Lower lobe of right lung (tissue), 2 donors: ENCODE measurements at regions not wholly inside any gene's neighbourhood (a gene's known extent, or its start where the extent isn't known, plus 50 kb on each side); places are given as distances from the start of the nearest gene placed in this dataset.
"Not testable (repeated sequence)": the region's sequence is repeated elsewhere in the genome, so short reads cannot be mapped to it uniquely, and the experiment has no call there.

Experiments used
- ATAC-seq, 2 donors: fragments of 200-7000 bp; cut with Tn5 transposase; one replicate each; pipeline ENCODE4 v1.9.1; 2020 to 2022; ENCODE audit warnings: mild to moderate bottlenecking in 2 of 2, moderate library complexity in 2 of 2
- DNase-seq: peaks from one replicate; pipeline ENCODE4 v3.0.0-alpha.2; 2020
- H3K27ac ChIP-seq: fragments of 200-600 bp; one replicate; pipeline ENCODE4 v1.8.0; 2022
- H3K27me3 ChIP-seq: fragments of 200-600 bp; one replicate; pipeline ENCODE4 v1.8.0; 2022; ENCODE audit warnings: low read depth
- H3K36me3 ChIP-seq: fragments of 200-600 bp; one replicate; pipeline ENCODE4 v1.8.0; 2022; ENCODE audit warnings: mild to moderate bottlenecking
- H3K4me1 ChIP-seq: fragments of 200-600 bp; one replicate; pipeline ENCODE4 v1.8.0; 2022
- H3K4me3 ChIP-seq: fragments of 200-600 bp; one replicate; pipeline ENCODE4 v1.8.0; 2022; ENCODE audit warnings: mild to moderate bottlenecking
- H3K9me3 ChIP-seq: fragments of 200-600 bp; one replicate; pipeline ENCODE4 v1.8.0; 2022
- CTCF ChIP-seq: fragments of 200-600 bp; IDR thresholded peaks from one replicate; pipeline ENCODE4 v1.8.0; 2022; ENCODE audit warnings: antibody characterized with exemption, mild to moderate bottlenecking
- intact Hi-C: fragments of 100-400 bp; cut with DNase I; formaldehyde crosslinking; loops from one replicate; pipeline ENCODE4 v1.11.0; 2022
- donor health status: DM: no; HTN: yes; CAD: no; lungs with severe emphysema.

- H3K27ac ChIP-seq, result not testable (repeated sequence)
- ATAC-seq, result peak; percentile 89 to 91
Observed at GRCh38 chr15:28789401-28790114, 58.9 kb downstream of the GOLGA6L7 start.

GRCh38 chr15:28788649-28789400 is 59.6 kb downstream of the GOLGA6L7 start:
- ATAC-seq, result peak; percentile 57 to 62
- peak overlapping the region; percentile 25 for H3K4me3 ChIP-seq

More at GRCh38 chr15:28789401-28790114, 58.9 kb downstream of the GOLGA6L7 start:
- H3K27me3 ChIP-seq, DNase-seq, H3K4me1 ChIP-seq, intact Hi-C loops, H3K4me3 ChIP-seq, H3K9me3 ChIP-seq, H3K36me3 ChIP-seq: not testable (repeated sequence)

GRCh38 chr15:28788176-28788575 is 60.3 kb downstream of the GOLGA6L7 start:
- DNase-seq, H3K9me3 ChIP-seq, H3K27ac ChIP-seq, H3K36me3 ChIP-seq, H3K4me3 ChIP-seq, H3K4me1 ChIP-seq, ATAC-seq, intact Hi-C loops, H3K27me3 ChIP-seq: not testable (repeated sequence)

More at GRCh38 chr15:28788649-28789400, 59.6 kb downstream of the GOLGA6L7 start:
- H3K4me1 ChIP-seq, H3K27me3 ChIP-seq, intact Hi-C loops, H3K9me3 ChIP-seq, H3K27ac ChIP-seq, DNase-seq, H3K36me3 ChIP-seq: not testable (repeated sequence)

GRCh38 chr15:28786521-28786920 is 61.9 kb downstream of the GOLGA6L7 start:
- no peak overlapping the region for H3K4me3 ChIP-seq
- H3K27ac ChIP-seq, result no peak overlapping the region
- H3K36me3 ChIP-seq, result no peaks in the 10 kb centered on the region
- H3K27me3 ChIP-seq, result peaks cover 6% of the 10 kb centered on the region
- intact Hi-C loops, result no loop called here
- no peaks in the 10 kb centered on the region for H3K4me1 ChIP-seq
- DNase-seq, result no peak
- no peaks in the 10 kb centered on the region for H3K9me3 ChIP-seq
- ATAC-seq, result no peak
- TF ChIP-seq CTCF, result no peak

GRCh38 chr15:28784347-28785163 is 63.9 kb downstream of the GOLGA6L7 start:
- ATAC-seq, H3K4me3 ChIP-seq, H3K27me3 ChIP-seq, intact Hi-C loops, H3K4me1 ChIP-seq, DNase-seq, H3K27ac ChIP-seq, H3K36me3 ChIP-seq, H3K9me3 ChIP-seq: not testable (repeated sequence)

- H3K27ac ChIP-seq, result no peak overlapping the region
- DNase-seq (no peak), ATAC-seq (no peak)
- H3K36me3 ChIP-seq, result no peaks in the 10 kb centered on the region
- H3K27me3 ChIP-seq, result no peaks in the 10 kb centered on the region
- TF ChIP-seq CTCF, result no peak
- H3K9me3 ChIP-seq, result no peaks in the 10 kb centered on the region
- H3K4me3 ChIP-seq, result no peak overlapping the region
- no peaks in the 10 kb centered on the region for H3K4me1 ChIP-seq
- intact Hi-C loops, result no loop called here
Observed at GRCh38 chr15:28783873-28784272, 64.6 kb downstream of the GOLGA6L7 start.

- no peak for TF ChIP-seq CTCF
- Histone ChIP-seq H3K27ac (no peak overlapping the region), H3K9me3 (no peaks in the 10 kb centered on the region), H3K27me3 (no peaks in the 10 kb centered on the region), H3K4me3 (no peak overlapping the region), H3K36me3 (no peaks in the 10 kb centered on the region), H3K4me1 (no peaks in the 10 kb centered on the region)
- DNase-seq (no peak), ATAC-seq (no peak)
- intact Hi-C loops, result no loop called here
Observed at GRCh38 chr15:28783466-28783865, 65.0 kb downstream of the GOLGA6L7 start.

- H3K27me3 ChIP-seq, H3K36me3 ChIP-seq, H3K27ac ChIP-seq, H3K9me3 ChIP-seq, H3K4me1 ChIP-seq, DNase-seq, H3K4me3 ChIP-seq, ATAC-seq, intact Hi-C loops: not testable (repeated sequence)
Observed at GRCh38 chr15:28778397-28778796, 66.2 kb upstream of the GOLGA8M start.

- H3K36me3 ChIP-seq, H3K4me3 ChIP-seq, H3K9me3 ChIP-seq, ATAC-seq, H3K27ac ChIP-seq, intact Hi-C loops, H3K4me1 ChIP-seq, DNase-seq, H3K27me3 ChIP-seq: not testable (repeated sequence)
Observed at GRCh38 chr15:28772857-28773256, 60.6 kb upstream of the GOLGA8M start.
